ENCODE measurements at regions not wholly inside any gene's neighbourhood (a gene's known extent, or its start where the extent isn't known, plus 50 kb on each side); places are given as distances from the start of the nearest gene placed in this dataset.

DNA sequence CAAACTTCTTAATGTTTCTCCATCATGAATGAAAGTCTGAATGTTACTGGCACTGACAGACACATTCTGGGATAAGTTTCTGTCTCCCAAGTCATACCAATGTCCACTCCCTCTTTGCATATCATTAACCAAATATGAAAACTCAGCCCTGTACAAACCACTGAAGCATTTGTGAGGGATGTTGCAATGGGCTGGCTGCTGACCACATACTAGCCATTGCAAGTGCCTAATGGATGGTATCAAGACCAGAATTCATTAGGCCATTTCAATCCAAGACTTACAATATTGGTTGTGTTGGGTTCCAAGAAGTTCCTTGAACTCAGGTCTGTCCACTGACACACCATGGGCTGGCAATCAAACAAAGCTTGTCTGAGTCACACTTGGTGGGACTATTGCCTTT, 73.8 kb downstream of the CBLN2 start:
- peak; percentile 70 for DNase-seq (ENCODE audit: low spot score)

DNA sequence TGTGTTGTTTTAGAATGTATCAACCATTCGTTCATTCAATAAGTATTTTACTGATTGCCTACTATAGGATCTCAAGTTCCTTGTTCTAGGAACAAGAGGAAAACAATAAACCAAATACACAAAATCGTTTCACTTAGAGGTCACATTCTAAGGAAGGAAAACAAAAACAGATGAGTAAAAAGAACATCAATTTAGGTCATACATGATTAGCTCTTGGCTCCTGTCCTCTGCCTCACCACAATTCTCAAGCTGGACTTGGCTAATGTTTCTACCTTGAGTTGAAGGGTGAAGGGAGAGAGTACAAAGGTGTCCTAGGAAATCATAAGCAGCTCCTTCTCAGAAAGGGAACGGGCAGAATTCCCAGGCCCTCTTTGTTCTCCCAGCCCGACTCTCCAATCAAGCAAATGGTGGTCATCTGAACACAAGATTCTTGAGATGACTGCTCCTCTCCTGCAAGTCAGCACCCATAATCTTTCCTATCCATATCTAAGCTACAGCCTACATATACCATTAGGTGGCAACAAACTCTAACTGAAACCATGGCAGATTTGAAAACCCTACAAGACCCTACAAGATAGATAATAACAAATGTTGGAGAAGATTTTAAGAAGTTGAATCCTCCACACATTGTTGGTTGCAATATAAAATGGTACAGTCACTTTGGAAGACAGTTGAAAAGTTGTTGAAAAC, 76.0 kb downstream of the CBLN2 start:
- DNase-seq (ENCODE audit: low spot score): peak; percentile 37

GRCh38 chr18:72460210-72460680, 83.9 kb downstream of the CBLN2 start:
- DNase-seq (ENCODE audit: low spot score): peak; percentile 85

DNA sequence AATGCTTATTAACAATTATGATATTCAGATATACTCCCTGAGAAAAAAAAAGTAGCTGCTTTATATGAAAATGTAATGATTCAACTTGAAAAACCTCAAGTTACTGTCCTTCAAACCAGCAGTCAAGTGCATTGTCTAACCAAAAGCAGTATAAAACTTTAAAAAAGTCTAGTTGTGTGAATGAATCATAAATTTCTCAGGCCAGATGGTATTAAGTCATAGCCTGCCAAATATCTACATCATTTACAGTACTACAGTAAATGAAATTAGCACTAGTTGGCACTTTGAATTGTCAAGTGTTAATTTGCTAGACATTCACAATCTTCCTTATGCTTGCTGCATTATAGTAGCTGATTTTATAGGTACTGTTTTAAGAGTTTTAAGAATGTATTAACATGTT, 85.9 kb downstream of the CBLN2 start:
- peak; percentile 43 for DNase-seq (ENCODE audit: low spot score)

DNA sequence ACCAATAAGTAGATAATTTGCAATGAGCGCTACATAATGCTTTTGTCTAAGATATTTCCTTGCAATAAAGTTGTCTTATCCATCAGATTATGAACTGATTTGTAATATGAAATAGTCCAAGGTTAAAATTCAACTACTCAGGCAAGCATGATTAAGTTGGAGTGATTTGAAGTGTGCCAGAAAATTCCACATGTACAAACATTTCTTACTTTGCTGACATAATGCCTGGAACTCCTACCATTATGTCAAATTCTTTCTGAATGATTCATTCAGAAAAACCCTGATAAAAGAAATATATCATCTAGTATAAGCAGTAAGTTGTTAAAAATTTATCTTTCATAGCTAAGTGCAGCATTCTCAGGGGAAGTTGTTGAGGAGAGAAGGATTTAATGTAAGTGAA, 87.3 kb downstream of the CBLN2 start:
- peak; percentile 92 for DNase-seq (ENCODE audit: low spot score)

DNA sequence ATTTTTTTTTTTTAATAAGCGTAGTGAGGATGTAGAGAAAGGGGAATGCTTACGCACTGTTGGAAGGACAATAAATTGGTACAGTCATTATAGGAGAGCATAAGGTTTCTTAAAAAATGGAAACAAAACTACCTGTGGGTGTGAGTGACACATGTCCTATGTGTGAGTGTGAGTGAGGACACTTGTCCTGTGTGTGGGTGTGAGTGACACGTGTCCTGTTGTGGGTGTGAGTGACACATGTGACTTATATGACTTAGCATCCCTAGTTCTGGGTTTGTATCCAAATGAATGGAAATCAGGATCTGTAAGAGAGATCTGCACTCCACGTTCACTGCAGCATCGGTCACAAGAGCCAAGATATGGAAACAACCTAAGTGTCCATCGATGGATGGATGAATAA, 91.8 kb downstream of the CBLN2 start:
- no peak for DNase-seq (ENCODE audit: low spot score)

DNA sequence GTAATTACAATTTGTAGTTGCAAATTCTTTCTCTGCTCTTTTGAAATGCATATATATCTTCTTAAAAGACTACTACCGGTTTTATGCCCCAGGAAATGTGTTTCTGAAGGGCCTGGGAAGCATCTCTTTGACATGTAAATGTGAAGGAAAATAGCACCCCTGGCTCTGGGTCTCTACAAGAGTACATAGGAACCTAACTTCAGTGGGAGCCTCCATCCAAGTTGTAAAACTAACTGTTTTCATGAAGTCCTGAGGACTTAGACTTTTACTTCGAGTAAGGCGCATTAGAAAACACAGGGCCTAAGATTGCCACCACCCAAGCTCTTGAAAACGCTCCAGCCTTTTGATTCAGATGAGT, 99.4 kb downstream of the CBLN2 start:
- DNase-seq (ENCODE audit: low spot score): no peak

DNA sequence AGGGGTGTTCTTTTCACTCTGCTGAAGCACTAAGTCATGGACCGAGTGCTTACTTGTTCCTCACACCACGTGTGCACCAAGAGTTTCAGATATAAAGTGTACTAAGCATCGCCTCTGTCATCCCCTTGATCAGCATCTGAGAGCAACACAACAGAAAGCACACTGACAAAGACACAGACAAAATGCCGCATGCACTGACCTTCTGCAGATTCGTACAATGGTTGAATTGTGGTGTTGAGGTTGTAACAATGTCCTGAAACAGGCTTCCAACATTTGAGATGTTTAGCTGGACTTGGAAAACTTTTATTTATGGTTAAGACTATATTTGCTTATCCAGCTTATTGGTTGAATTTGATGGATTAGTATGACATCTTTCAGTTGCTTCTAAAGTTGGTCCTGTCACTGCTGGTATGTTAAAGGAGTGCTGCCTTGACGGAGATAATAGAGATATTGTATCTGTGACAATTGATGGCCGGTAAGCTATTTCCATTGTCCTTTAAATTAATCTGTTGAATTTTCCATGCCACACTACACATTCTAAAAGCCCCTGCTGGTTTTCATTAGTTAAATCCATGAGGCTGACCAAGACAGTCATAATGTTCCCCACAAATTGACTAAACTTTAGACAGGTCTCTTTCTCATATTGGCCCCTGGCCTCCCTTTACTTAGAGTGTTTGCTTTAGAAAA, 99.9 kb downstream of the CBLN2 start:
- DNase-seq (ENCODE audit: low spot score): no peak

DNA sequence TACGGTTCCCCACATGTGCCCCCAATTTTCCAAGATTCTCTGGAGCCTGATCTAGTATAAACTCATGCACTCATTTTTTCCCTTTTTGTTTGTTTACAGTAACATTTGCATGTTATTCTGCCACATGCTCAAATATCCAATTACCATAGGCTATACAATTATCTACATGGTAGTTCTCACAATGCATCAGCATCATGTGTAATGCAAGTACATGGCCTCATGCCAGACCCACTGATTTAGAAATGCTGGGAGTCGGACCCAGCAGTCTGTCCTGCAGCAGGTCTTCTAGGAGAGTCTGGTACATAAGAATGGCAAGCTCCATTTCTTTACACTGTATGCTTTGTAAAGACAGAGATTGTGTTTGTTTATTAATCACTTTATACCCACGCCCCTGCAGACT, 107.7 kb downstream of the CBLN2 start:
- no peak for DNase-seq (ENCODE audit: low spot score)

GRCh38 chr18:72433756-72434155, 110.4 kb downstream of the CBLN2 start:
- no peak for DNase-seq (ENCODE audit: low spot score)

DNA sequence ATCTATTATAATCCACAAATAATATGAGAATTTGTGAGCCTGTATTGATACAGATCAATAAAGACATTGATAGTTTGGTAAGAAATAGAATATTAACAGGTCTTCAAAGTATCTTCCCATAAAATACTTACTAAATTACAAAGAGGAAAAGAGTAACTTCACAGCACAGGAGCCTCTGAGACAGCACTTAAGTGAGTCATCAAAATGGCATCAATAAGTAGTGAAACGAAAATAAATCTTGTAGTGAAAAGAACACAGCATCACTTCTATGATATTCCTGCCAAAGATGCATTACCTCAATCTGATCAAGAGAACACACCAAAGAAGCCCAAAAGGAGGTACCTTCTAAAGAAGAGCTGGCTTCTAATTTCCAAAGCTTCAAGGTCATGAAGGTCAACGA, 116.4 kb downstream of the CBLN2 start:
- peak; percentile 44 for DNase-seq (ENCODE audit: low spot score)

GRCh38 chr18:72419914-72420313, 124.2 kb downstream of the CBLN2 start:
- DNase-seq (ENCODE audit: low spot score): peak; percentile 57

- no peak for DNase-seq (ENCODE audit: low spot score)
Observed at GRCh38 chr18:72412927-72413326, 131.2 kb downstream of the CBLN2 start.

- DNase-seq (ENCODE audit: low spot score): no peak
Observed at GRCh38 chr18:72411261-72411660, 132.9 kb downstream of the CBLN2 start.

DNA sequence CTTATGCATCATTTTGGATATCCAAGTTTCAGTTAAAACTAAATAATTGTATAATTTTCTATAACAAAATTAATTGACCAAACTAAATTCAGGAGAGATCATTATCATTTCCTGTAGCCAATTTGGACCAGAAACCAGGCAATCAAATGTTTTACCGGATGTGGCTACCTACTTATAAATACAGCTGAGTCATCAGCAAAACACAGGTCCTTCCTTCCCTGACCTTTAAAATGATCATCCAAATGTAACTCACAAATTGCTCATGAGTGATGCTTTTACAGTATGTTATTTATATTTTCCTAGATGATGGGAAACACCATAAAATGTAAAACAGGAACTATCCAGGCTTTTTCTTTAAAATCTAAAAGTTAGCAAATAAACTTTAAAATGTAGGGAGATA, 133.7 kb downstream of the CBLN2 start:
- peak; percentile 19 for DNase-seq (ENCODE audit: low spot score)

DNA sequence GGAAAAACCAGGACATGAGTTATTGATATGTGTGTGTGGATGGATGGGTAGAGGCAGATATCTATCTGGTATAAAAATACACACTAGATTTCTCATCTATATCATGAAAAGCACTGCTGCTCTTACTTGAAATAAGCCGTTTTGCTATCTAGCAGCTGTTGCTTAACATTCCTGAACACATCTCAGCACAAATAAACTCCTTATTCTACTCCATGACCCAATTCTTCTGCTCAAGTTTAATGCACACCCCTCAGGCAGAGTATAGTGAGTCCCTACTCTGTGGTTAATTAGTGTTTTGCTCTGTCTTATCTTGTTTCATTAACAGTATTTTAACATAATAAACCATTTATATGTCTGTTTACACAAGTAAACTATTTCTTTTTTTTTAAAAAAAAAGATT, 134.2 kb downstream of the CBLN2 start:
- DNase-seq (ENCODE audit: low spot score): no peak

- no peak for DNase-seq (ENCODE audit: low spot score)
Observed at GRCh38 chr18:72407048-72407447, 137.1 kb downstream of the CBLN2 start.

DNA sequence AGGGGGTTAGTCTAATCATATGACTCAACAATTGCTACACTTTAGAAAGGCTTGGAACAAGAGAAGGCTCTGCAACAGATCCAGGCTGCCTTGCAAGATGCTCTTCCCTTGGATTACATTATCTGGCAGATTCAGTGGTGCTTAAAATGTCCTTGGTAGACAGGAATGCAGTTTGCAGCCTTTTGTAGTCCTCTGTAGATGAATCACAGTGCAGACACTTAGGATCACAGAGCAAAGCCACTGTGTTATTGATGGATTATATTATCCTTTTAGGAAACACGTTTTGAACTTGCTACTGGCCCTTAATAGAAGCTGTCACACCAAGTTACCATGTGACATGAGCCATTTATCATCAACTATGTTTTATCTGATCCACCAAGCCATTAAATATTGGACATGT, 152.2 kb downstream of the CBLN2 start:
- DNase-seq (ENCODE audit: low spot score): peak; percentile 2

GRCh38 chr18:72391427-72391826, 152.7 kb downstream of the CBLN2 start:
- no peak for DNase-seq (ENCODE audit: low spot score)

DNA sequence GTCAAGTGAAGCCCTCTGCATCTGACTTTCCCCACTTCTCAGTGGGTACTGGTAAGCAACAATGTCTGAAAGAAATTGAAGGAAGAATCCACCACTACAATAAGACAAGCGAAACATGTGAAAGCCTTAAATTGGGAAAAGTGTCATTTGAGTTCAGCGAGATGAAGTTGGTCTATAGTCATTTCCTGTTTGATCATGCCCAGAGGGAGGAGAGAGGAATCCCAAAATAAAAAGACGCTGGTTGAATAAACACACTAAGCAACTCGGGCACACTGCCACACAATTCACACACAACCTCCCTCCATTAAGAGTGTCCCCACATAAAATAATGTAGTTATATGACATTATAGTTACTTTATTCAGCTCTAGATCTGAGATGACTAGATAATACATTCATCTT, 166.1 kb downstream of the CBLN2 start:
- DNase-seq (ENCODE audit: low spot score): no peak

- DNase-seq (ENCODE audit: low spot score): peak; percentile 17
Observed at GRCh38 chr18:72376256-72376655, 167.9 kb downstream of the CBLN2 start.

DNA sequence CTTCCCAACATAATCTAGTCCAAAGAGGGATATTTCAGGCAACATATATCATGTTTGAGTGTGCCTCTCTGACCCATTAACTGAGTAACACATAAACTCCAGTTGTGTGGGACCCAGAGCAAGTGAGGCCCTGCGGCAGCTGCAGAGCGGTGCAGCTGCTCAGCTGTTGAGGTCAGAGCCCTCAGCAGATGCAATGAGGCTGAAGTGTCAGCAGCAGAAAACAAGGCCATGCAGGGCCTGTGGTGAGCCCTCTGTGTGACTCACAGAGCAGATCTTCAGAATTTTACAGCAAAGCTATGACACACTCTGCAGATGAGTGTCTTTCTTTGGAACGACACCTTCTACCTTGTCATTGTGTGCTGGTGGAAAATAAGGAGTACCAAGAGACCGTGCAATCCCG, 168.5 kb downstream of the CBLN2 start:
- DNase-seq (ENCODE audit: low spot score): peak; percentile 80

GRCh38 chr18:72372076-72372475, 172.1 kb downstream of the CBLN2 start:
- DNase-seq (ENCODE audit: low spot score): no peak

DNA sequence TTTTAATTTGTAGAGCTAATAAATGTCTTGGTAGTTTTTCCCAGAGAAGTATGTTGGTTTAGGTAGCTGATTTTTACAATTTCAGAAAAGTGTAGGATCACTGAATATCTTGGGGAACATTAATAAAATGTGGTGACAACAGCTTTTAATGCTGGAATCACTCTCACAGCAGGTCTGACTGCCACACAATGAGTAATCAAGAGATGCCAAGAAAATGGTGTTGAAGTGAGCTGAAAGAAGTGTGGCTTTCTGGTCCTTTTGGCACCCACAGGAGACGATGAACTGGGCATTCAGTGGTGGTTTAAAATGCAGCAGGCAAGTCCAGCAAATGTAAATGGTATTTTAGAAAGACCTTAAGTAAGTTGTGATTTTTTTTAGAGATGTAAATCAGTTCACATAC, 175.8 kb downstream of the CBLN2 start:
- DNase-seq (ENCODE audit: low spot score): no peak

Data from kidney tubule cell (primary cell).